ENCODE measurements at regions not wholly inside any gene's neighbourhood (a gene's known extent, or its start where the extent isn't known, plus 50 kb on each side); places are given as distances from the start of the nearest gene placed in this dataset.

GRCh38 chr12:61894168-61894567, 366.0 kb upstream of the USP15 start:
- TF ChIP-seq ZNF585B (tag by site-specific recombination; IDR thresholded peaks at IDR 0.05) (no peak), ZNF837 (tag by site-specific recombination; IDR thresholded peaks at IDR 0.05) (no peak), ATF2 (tag by site-specific recombination; IDR thresholded peaks at IDR 0.05; ENCODE audit: low read depth) (no peak)

Measured in HEK293 (cell line).